NK-92 (cell line): ENCODE measurements at regions not wholly inside any gene's neighbourhood (a gene's known extent, or its start where the extent isn't known, plus 50 kb on each side); places are given as distances from the start of the nearest gene placed in this dataset.

Experiments used
- DNase-seq: peaks from one replicate; lab custom pipeline; 2025; ENCODE audit not compliant: unreplicated experiment; lab: John Stamatoyannopoulos, UW

GRCh38 chr10:64463406-64463805 lies 942.2 kb downstream of the REEP3 start:
- DNase-seq: no peak

GRCh38 chr10:64465653-64466052 lies 944.5 kb downstream of the REEP3 start:
- DNase-seq: no peak

DNA sequence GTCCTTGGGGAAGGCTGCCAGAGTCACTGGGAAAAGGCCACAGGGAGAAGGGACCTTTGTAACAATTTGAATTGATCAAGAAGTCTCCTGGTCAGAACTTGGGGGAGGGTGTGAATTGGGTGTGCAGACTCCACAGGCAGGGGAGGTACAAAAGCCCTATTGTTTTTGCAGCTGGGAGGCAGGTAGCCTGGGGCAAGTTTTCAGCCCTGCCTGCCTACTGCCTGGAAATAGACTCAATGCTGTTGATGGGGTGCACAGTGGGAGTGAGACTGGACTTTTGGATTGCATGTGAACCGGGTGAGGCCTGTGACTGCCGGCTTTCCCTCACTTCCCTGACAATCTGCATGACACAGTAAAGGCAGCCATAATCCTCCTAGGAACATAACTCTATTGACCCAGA lies 947.0 kb downstream of the REEP3 start:
- DNase-seq: no peak

DNA sequence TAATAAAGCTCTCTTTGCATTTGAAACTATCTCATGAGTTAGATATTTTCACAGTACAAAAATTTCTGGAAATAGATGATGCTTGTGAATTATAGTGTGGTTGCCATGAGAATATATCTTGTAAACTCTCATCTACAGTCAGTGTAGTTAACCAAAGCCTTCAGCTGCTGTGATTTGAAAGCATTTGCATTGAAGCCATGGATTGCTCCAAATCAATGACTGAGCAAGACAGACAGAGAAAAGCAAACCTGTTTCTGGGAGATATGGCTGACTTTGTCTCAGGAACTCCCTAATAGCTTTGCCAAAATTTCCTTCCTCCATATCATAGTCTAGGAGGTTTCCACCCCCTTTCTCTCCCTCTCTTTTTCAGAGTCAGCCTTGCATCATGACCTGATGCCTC lies 955.3 kb downstream of the REEP3 start:
- no peak for DNase-seq

DNA sequence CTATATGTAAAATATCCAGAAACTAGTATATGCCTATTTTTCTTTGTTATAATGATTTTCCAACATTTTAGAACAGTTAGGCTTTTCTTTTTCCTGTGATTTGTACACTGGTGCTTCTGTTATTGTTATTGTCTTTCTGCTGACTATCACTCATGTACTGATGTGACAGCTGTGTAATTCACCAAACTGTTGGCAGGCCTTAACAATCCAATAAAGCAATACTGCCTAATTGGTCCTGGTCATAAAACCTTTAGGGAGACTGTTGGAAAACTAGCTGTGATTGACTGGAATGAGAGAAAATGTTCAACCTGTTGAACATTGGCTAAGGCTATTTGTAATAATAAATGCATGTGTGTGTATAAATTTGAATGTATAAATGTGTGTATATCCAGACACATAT lies 956.6 kb downstream of the REEP3 start:
- no peak for DNase-seq

GRCh38 chr10:64484811-64485330 lies 963.7 kb downstream of the REEP3 start:
- DNase-seq: no peak

- no peak for DNase-seq
Measured at GRCh38 chr10:64486149-64486548, 964.9 kb downstream of the REEP3 start.

DNA sequence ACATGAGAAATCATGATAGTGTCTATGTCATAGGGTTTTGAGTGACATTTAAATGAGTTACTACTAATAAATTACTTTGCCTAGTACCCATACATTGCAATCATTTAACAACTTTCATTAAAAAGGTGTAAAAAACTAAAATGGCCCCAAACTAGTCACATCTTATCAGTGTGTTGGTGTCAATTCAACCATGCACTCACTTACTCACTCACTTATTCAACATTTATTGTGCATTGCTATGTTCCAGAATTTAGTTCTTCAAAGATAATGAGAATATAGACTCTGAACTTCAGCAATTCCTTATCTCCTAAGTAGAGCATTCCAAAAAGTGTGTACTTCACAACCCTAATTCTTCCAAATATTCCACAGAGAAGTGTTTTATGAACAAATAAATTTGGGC lies 965.7 kb downstream of the REEP3 start:
- DNase-seq: no peak

GRCh38 chr10:64494901-64495300 lies 973.7 kb downstream of the REEP3 start:
- no peak for DNase-seq

- DNase-seq: no peak
Measured at GRCh38 chr10:64497306-64497705, 976.1 kb downstream of the REEP3 start.

DNA sequence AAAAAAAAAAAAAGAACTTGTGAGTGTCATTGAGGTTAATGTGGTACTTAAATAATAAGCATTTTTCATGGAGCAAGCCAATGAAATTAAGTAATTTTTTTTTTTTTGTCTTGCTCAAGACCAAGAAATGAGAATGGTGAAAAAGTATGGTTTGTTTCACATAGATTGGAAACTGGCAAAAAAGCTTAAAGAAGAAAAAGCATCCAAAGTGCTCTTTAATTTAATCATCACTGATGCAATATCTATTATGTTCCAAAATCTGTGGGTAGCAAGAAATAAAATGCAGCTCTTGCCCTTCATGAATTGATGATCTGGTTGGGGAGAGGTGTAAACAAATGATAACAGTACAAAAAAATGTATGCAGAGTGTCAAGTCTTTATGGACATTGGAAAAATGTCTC lies 980.6 kb downstream of the REEP3 start:
- no peak for DNase-seq

DNA sequence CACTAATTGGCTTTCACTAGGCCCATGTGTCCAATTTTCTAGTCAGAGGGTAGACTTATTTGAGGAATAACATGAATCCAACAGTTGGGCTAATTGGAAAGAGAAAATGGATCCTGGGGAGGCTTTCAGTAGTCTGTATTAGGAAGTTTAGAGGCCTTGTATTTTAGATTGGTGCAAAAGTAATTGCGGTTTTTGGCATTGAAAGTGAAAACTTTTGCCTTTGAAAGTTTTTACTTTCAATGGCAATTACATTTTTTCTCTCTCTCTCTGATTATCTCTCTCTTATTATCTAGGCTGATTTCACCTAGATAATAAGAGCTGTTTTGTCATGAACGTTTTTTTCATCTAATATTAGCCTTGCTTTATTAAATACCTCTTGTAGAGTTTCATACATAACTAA lies 981.7 kb downstream of the REEP3 start:
- DNase-seq: no peak

DNA sequence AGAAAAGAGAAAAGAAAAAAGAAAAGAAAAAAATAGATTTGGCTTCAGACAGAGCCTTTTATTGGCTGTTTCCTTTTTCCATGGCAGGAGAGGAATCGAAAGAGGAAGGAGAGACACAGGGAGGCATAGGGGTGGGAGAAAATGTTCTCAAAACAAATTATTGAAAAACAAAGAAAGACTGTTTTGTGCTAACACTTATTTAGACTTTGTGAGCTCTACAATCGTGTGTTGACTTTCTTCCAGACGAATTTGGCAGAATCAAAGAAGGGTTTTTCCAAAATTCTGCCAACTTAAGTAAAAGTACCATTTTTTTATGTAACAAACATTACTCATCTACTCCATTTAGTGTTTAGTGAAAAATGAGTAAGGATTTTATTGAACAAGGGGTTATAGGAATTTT lies 982.2 kb downstream of the REEP3 start:
- DNase-seq: no peak

DNA sequence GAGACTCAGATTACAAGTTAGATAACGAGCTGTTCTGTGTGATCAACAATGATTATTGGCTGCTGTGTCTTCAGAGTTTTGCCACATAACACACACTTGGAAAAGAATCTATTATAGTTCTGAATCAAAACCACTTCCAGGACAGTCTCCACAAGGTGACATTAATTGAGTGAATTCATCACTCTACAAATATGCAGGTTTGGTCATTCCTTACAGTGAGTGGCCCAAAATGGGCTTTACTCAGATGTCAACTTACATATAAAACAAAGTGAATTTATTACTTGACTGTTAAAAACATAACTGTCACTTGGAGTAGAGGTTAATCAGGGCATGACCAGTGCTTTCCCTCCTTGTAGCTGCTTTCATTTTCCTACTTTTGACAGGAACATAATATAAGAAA lies 984.3 kb downstream of the REEP3 start:
- DNase-seq: no peak

DNA sequence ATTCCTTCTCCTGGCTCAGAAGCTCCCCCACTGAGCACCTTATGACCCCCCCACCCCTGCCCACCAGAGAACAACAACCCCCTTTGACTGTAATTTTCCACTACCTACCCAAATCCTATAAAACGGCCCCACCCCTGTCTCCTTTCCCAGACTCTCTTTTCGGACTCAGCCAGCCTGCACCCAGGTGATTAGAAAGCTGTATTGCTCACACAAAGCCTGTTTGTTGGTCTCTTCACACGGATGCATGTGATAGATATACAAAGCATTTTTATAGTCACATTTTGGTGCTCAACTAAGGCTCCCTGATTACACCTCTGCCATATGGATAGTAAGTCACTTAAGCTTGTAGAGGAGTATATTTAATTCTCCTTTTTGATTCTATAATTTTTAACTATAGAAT lies 985.8 kb downstream of the REEP3 start:
- DNase-seq: no peak

DNA sequence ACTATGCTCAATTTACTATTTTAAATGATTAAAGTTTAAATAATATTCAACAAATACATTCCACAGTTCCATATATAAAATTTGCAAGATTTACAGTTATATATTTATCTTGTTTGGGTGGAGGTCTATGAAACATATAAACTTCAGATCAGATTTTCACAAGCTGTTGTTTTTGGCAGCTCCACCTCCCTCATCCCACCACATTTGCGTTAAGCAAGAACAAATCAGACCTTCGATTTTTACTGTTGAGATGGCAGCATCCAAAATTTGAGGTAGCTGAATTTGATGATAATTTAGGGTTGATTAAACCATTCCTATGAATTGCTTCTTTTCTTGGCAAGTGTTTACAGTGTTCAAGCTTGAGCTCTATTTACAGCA lies 986.4 kb downstream of the REEP3 start:
- no peak for DNase-seq

GRCh38 chr10:64508029-64508661 lies 986.9 kb downstream of the REEP3 start:
- no peak for DNase-seq

- no peak for DNase-seq
Measured at GRCh38 chr10:64515970-64516699, 994.9 kb downstream of the REEP3 start.

DNA sequence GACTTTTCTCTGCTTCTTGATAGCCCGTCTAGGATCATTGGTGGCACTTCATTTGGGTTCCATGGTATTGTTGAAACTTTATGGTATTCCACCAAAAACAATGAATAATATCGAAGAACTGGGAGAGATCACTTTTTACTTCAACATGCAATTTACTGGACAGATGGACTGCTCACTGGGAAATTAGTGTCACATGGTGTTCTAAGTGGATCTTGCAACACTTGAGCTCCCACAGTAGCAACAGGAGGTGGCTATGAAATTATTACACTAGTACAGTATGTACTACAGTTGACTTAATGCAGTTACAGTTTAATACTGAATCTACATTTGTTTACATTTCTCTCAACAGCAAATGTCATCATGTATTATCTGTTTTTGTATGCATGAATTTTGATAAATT lies 997.3 kb downstream of the REEP3 start:
- no peak for DNase-seq

DNA sequence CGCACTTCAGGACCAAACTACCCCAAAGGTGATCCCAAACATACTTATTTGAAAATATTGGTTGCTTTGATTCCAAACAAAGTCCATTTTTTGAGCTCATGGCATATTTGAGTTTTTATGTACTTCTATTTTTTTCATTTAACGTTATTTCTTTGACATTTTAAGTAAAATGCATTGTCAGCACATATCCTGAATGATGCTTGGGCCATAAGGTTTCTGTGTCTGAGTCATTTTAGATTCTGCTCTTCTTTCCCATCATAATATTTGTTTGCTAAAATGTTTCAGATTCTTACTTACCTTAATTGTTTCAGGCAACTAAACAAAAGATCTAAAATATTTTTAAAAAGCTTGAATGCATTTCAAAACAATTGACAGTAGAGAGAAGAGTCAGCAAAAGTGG lies 998.2 kb downstream of the REEP3 start:
- DNase-seq: no peak

DNA sequence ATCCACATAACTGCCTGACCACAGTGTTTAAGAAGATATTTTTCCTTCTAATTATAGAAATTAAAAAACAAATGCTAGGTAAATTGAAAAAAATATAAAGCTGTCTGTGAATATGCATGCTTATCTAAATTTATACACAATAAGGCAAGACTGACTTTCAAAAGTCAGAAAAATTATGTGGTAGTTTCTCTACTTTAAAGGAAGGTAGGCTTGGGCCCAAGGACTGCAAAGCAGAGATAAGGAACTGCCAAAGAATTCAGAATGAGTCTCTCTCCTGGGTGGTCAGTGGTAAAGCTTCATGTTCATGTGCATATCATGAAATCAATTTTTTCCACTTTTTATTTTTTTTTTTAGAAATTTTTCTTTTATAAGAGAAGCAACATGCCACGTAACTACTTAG lies 998.6 kb downstream of the REEP3 start:
- no peak for DNase-seq

DNA sequence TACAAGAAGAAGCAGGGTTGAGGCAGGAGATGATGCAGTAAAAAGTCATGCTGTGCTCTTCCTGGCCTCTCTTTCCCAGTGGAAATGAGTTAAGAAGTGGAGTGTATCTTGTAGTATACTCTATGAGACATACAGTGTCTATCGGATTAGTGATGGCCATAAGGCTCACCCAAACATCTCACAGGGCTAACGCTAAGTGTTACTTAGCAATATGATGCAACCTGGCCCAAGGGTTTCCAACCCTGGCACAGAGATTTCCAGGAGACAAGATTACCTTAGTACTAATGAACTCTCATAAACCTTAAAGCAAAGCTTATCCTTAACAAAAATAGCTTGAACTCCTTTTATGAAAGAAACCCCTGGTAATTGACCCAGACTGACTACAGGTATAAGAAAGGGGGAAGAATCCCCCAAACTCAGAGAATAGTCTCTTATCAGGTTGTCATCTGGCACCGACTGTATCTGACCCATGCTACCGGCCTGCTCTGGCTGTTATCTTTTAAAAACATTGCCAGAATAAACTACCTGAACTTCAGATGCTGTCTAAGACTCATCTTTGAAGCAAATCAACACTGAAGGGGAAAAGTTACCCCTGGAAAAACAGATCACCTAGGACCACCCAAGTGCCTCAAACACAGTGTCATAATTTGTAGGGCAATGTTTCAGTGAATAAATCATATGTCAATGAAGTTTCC lies 1002.0 kb downstream of the REEP3 start:
- DNase-seq: no peak
